IMR-90 (cell line): ENCODE measurements at regions not wholly inside any gene's neighbourhood (a gene's known extent, or its start where the extent isn't known, plus 50 kb on each side); places are given as distances from the start of the nearest gene placed in this dataset.

Experiments used
- ATAC-seq: fragments of 200-7000 bp; cut with Tn5 transposase; 2 replicates; pipeline ENCODE4 v1.9.1; 2020; ENCODE audit warnings: low read depth, mild to moderate bottlenecking, moderate library complexity
- BruUV-seq: library from RNA; stranded (reverse); fragments of 400-500 nt; replicated peaks from 2 replicates; lab custom pipeline; 2021; lab: Mats Ljungman, UMichigan
- CTCF ChIA-PET: fragments of 300-600 bp; formaldehyde crosslinking; extraction: SDS; loops from one replicate; lab custom pipeline; 2021; ENCODE audit warnings: antibody characterized with exemption; lab: Yijun Ruan, JAX
- POLR2A ChIA-PET: fragments of 300-600 bp; sonication (Branson Sonifier 250); formaldehyde crosslinking; loops from one replicate; lab custom pipeline; 2022; ENCODE audit warnings: antibody characterized with exemption; ENCODE audit not compliant: unreplicated experiment; lab: Charles Lee
- DNase-seq: peaks from one replicate; pipeline ENCODE4 v3.0.0; 2013
- H2AFZ ChIP-seq: replicated peaks from 2 replicates; pipeline ENCODE3; 2013; ENCODE audit warnings: low read length, mild to moderate bottlenecking; ENCODE audit not compliant: poor library complexity
- H2AK5ac ChIP-seq: 2 replicates; pipeline ENCODE4 v1.6.1; 2013; ENCODE audit warnings: low read depth, low read length, inconsistent platforms
- H2AK9ac ChIP-seq: replicated peaks from 2 replicates; pipeline ENCODE3; 2013; ENCODE audit warnings: mild to moderate bottlenecking, low read depth, low read length, moderate library complexity; ENCODE audit not compliant: poor library complexity
- H2BK120ac ChIP-seq: 2 replicates; pipeline ENCODE4 v1.6.1; 2013; ENCODE audit warnings: low read depth, low read length, inconsistent platforms
- H2BK15ac ChIP-seq: 3 replicates; pipeline ENCODE4 v1.6.1; 2013; ENCODE audit warnings: low read depth, low read length, inconsistent platforms
- H2BK20ac ChIP-seq: 2 replicates; pipeline ENCODE4 v1.6.1; 2013; ENCODE audit warnings: low read depth, mild to moderate bottlenecking, inconsistent platforms, low read length, moderate library complexity
- H2BK5ac ChIP-seq: 2 replicates; pipeline ENCODE4 v1.6.1; 2013; ENCODE audit warnings: mild to moderate bottlenecking, low read depth, low read length, inconsistent platforms; ENCODE audit not compliant: poor library complexity, severe bottlenecking
- H3K14ac ChIP-seq: replicated peaks from 2 replicates; pipeline ENCODE4 v1.6.1; 2013; ENCODE audit warnings: low read depth, low read length, inconsistent platforms
- H3K18ac ChIP-seq: 2 replicates; pipeline ENCODE4 v1.6.1; 2013; ENCODE audit warnings: low read depth, low read length, control low read depth
- H3K23ac ChIP-seq: 2 replicates; pipeline ENCODE4 v1.6.1; 2013; ENCODE audit warnings: low read depth, low read length, inconsistent platforms
- H3K27ac ChIP-seq: 2 replicates; pipeline ENCODE4 v1.5.1; 2013; ENCODE audit warnings: mild to moderate bottlenecking, control low read depth, low read length; ENCODE audit not compliant: insufficient read depth
- H3K27me3 ChIP-seq: 2 replicates; pipeline ENCODE4 v1.6.1; 2013; ENCODE audit warnings: low read length; ENCODE audit not compliant: control insufficient read depth, insufficient read depth
- H3K36me3 ChIP-seq: 2 replicates; pipeline ENCODE4 v1.6.1; 2013; ENCODE audit warnings: low read length, mixed read lengths; ENCODE audit not compliant: control insufficient read depth, insufficient read depth
- H3K4ac ChIP-seq: 2 replicates; pipeline ENCODE4 v1.6.1; 2013; ENCODE audit warnings: low read depth, low read length, inconsistent platforms
- H3K4me1 ChIP-seq: 2 replicates; pipeline ENCODE4 v1.6.1; 2013; ENCODE audit warnings: low read length, mixed read lengths; ENCODE audit not compliant: control insufficient read depth, insufficient read depth
- H3K4me2 ChIP-seq: 2 replicates; pipeline ENCODE4 v1.6.1; 2013; ENCODE audit warnings: low read depth, mild to moderate bottlenecking, control low read depth, low read length, moderate library complexity
- H3K4me3 ChIP-seq: 2 replicates; pipeline ENCODE4 v1.5.1; 2013; ENCODE audit warnings: low read depth, mild to moderate bottlenecking, control low read depth, low read length, moderate library complexity; ENCODE audit not compliant: insufficient read depth
- H3K56ac ChIP-seq: 2 replicates; pipeline ENCODE4 v1.6.1; 2013; ENCODE audit warnings: low read length, inconsistent platforms; ENCODE audit not compliant: insufficient read depth; ENCODE audit errors: extremely low read depth
- H3K79me1 ChIP-seq, 2 experiments: 2 replicates each; pipeline ENCODE4 v1.6.1; 2013; ENCODE audit warnings: low read length in 2 of 2, inconsistent platforms in 1 of 2, low read depth in 1 of 2
- H3K9ac ChIP-seq: 2 replicates; pipeline ENCODE4 v1.6.1; 2013; ENCODE audit warnings: low read depth, low read length, control low read depth
- H3K9me1 ChIP-seq: 2 replicates; pipeline ENCODE4 v1.6.1; 2013; ENCODE audit warnings: low read length, inconsistent platforms; ENCODE audit not compliant: insufficient read depth
- H3K9me3 ChIP-seq: 2 replicates; pipeline ENCODE4 v1.6.1; 2013; ENCODE audit warnings: low read length; ENCODE audit not compliant: control insufficient read depth, insufficient read depth
- H4K20me1 ChIP-seq: 2 replicates; pipeline ENCODE4 v1.6.1; 2013; ENCODE audit warnings: low read length, inconsistent platforms; ENCODE audit not compliant: insufficient read depth
- H4K5ac ChIP-seq: 2 replicates; pipeline ENCODE4 v1.6.1; 2013; ENCODE audit warnings: mild to moderate bottlenecking, low read depth, low read length, control low read depth
- H4K8ac ChIP-seq, 2 experiments: 2 replicates each; pipeline ENCODE4 v1.6.1; 2013; ENCODE audit warnings: low read depth in 2 of 2, low read length in 2 of 2, control low read depth in 1 of 2, inconsistent platforms in 1 of 2
- H4K91ac ChIP-seq: 2 replicates; pipeline ENCODE4 v1.6.1; 2013; ENCODE audit warnings: low read depth, low read length, inconsistent platforms; ENCODE audit not compliant: insufficient read depth
- FOS ChIP-seq: fragments of 150-350 bp; IDR thresholded peaks from 2 replicates; pipeline ENCODE4 v1.6.1; 2016; ENCODE audit warnings: low read depth, low read length
- NFE2L2 ChIP-seq: fragments of 150-350 bp; IDR thresholded peaks from 2 replicates; pipeline ENCODE4 v1.6.1; 2016; ENCODE audit warnings: low read depth, mild to moderate bottlenecking, low read length
- USF2 ChIP-seq: fragments of 150-350 bp; IDR thresholded peaks from 2 replicates; pipeline ENCODE4 v1.6.1; 2017; ENCODE audit warnings: mild to moderate bottlenecking, antibody characterized with exemption, low read length, low read depth
- WGBS, 2 experiments: methylation state at CpG; one replicate each; pipeline versions ENCODE4 v1.1.5 to v1.1.7; 2013; ENCODE audit warnings: missing lambda C conversion rate in 2 of 2; ENCODE audit not compliant: insufficient read length in 1 of 2; ENCODE audit errors: extremely low coverage in 2 of 2; 5-methylcytosine and 5-hydroxymethylcytosine counted together
- dilution Hi-C: fragments of 300-500 bp; cut with HindIII; formaldehyde crosslinking; loops from one replicate; pipeline ENCODE4 v1.14.3; 2018; ENCODE audit warnings: low sequenced_read_pairs; ENCODE audit not compliant: unreplicated experiment
- in situ Hi-C: fragments of 300-500 bp; cut with MboI; formaldehyde crosslinking; loops from 3 replicates; pipeline ENCODE4 v1.14.3; 2019; ENCODE audit warnings: low sequenced_read_pairs, inconsistent platforms, mixed read lengths
- intact Hi-C: fragments of 100-400 bp; cut with micrococcal nuclease; formaldehyde crosslinking; loops from 2 replicates; pipeline ENCODE4 v1.10.0; 2022

DNA sequence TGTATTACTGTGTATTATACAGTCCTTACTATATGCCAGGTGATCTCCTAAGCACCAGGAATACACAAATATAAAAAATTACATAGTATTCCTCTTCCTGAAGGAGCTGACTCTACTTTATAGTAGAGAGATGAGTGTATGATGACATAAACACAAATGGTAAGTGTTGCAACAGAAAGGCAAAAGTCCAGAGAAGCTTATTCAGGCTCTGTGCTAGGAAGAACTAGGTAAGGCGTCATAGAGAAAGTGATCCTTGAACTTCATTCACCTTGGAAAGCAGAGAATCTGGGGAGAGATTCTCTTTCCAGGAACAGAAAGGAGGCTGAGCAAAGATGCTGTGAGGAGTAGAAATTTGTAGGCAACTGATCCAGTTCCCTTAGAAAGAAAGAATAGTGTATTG, 115.0 kb upstream of the KCNIP4 start:
- no peak overlapping the region for H3K27ac ChIP-seq
- no peak overlapping the region for H2BK120ac ChIP-seq
- no peak overlapping the region for H2AK5ac ChIP-seq
- dilution Hi-C loops (no loop called here), in situ Hi-C loops (no loop called here), intact Hi-C loops (no loop called here)
- H3K4me3 ChIP-seq: no peak overlapping the region
- H3K18ac ChIP-seq: no peak overlapping the region
- ATAC-seq: no peak
- TF ChIP-seq NFE2L2: no peak
- TF ChIP-seq USF2: no peak
- no peak for TF ChIP-seq FOS
- H3K4me1 ChIP-seq: no peaks in the 10 kb centered on the region
- no peak overlapping the region for H2BK15ac ChIP-seq
- H2BK20ac ChIP-seq: no peak overlapping the region
- H4K91ac ChIP-seq: no peak overlapping the region
- BruUV-seq: no TSS peak
- no peak overlapping the region for H2BK5ac ChIP-seq
- CTCF ChIA-PET: interaction anchor here (0.5 kb wide), 1 partner anchor 449 kb away, joined by 6 read pairs; no protein-coding TSS in a partner anchor
- no peak for DNase-seq
- POLR2A ChIA-PET: no interaction called here
- H3K9ac ChIP-seq: no peak overlapping the region
- no peaks in the 10 kb centered on the region for H4K20me1 ChIP-seq
- no peak overlapping the region for H3K4me2 ChIP-seq
- no peak overlapping the region for H2AK9ac ChIP-seq
- H3K9me1 ChIP-seq: no peaks in the 10 kb centered on the region
- no peak overlapping the region for H2AFZ ChIP-seq
- H3K4ac ChIP-seq: no peak overlapping the region
- no peak overlapping the region for H4K5ac ChIP-seq
- H3K56ac ChIP-seq: no peak overlapping the region
- no peak overlapping the region for H3K23ac ChIP-seq
- H3K27me3 ChIP-seq: no peaks in the 10 kb centered on the region
- no peak overlapping the region for H4K8ac ChIP-seq
- no peaks in the 10 kb centered on the region for H3K36me3 ChIP-seq
- no peak overlapping the region for H3K14ac ChIP-seq
- H3K9me3 ChIP-seq: no peaks in the 10 kb centered on the region; the same call in 1 of the 2 replicates
- WGBS, 2 experiments: no CpG with 5 or more reads among the region's 1 CpG
- no peaks in the 10 kb centered on the region for H3K79me1 ChIP-seq
